ENCODE measurements at regions not wholly inside any gene's neighbourhood (a gene's known extent, or its start where the extent isn't known, plus 50 kb on each side); places are given as distances from the start of the nearest gene placed in this dataset.

DNA sequence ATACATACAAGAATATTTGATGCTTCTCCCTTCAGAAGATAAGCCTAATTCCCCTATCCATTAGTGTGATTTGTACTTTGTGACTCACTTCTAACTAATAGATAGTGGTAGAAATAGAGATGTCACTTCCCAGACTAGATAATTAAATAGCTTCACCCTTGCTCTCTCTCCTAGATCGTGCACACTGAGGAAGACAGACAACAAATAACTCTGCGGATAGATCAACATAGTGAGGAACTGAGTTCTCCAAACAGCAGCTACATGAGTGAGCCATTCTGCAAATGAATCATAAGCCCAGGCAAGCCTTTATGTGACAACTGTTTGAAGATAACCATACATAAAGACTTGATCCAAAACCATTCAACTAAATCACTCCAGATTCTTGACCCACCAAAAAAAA lies 1083.4 kb upstream of the C9orf72 start:
- H3K9me3 ChIP-seq (ENCODE audit: control insufficient read depth, low read length) = no peaks in the 10 kb centered on the region
- H3K27ac ChIP-seq (ENCODE audit: insufficient read depth, low read depth, low read length, poor library complexity, severe bottlenecking) = no peak overlapping the region
- H3K4me3 ChIP-seq (ENCODE audit: insufficient read depth, low read depth, low read length) = no peak overlapping the region
- 89 to 100% methylated on average over 2 of the region's 2 CpGs for WGBS, 2 experiments
- H3K4me1 ChIP-seq (ENCODE audit: control insufficient read depth, insufficient read depth, low read length) = no peaks in the 10 kb centered on the region
- no peaks in the 10 kb centered on the region for H3K27me3 ChIP-seq (ENCODE audit: control insufficient read depth, insufficient read depth, low read length, poor library complexity, severe bottlenecking)
- H3K36me3 ChIP-seq (ENCODE audit: control insufficient read depth, insufficient read depth, low read length) = no peaks in the 10 kb centered on the region

DNA sequence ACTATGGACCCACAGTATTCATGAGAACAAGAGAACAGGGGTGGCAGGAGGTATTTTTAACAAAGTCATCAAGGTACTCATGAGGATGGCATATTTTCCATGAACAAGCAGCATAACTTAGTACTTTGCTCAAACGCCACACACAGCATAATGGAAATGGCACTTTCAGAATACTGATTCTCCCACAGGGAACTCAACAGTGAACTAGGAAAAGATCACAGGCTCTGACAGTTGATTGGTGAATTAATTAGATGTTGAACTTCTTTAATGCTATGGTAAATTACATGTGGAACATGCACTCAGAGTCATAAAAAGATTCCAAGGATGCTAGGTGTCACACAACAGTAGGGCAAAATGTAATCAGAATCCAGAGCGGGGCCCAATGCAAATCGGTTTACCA lies 1088.6 kb upstream of the C9orf72 start:
- WGBS, 2 experiments = 91 to 95% methylated on average over 2 to 3 of the region's 3 CpGs
- no peak overlapping the region for H3K27ac ChIP-seq (ENCODE audit: insufficient read depth, low read depth, low read length, poor library complexity, severe bottlenecking)
- H3K27me3 ChIP-seq (ENCODE audit: control insufficient read depth, insufficient read depth, low read length, poor library complexity, severe bottlenecking) = no peaks in the 10 kb centered on the region
- H3K4me1 ChIP-seq (ENCODE audit: control insufficient read depth, insufficient read depth, low read length) = no peaks in the 10 kb centered on the region
- H3K36me3 ChIP-seq (ENCODE audit: control insufficient read depth, insufficient read depth, low read length) = no peaks in the 10 kb centered on the region
- H3K4me3 ChIP-seq (ENCODE audit: insufficient read depth, low read depth, low read length) = no peak overlapping the region
- no peaks in the 10 kb centered on the region for H3K9me3 ChIP-seq (ENCODE audit: control insufficient read depth, low read length)

DNA sequence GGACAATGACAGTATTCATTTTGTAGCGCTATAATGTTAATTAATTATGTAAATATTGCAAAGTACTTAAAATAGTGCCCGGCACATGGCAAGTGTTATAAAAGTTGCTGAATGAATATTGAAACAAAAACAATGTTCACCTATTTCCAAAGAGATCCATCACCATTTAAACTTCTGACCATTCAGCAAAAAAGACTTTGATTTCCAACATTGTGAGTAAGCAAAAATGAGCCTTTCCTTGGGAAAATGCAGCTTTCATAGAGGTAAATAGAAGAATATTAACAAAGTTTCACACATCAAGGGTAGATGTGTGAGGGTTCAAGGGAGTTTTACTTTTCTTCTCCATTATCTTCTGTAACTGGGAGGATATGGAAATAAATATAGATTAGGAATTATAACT lies 1089.4 kb upstream of the C9orf72 start:
- no peaks in the 10 kb centered on the region for H3K4me1 ChIP-seq (ENCODE audit: control insufficient read depth, insufficient read depth, low read length)
- H3K4me3 ChIP-seq (ENCODE audit: insufficient read depth, low read depth, low read length) = no peak overlapping the region
- WGBS, 2 experiments = no CpG with 5 or more reads among the region's 2 CpGs
- H3K36me3 ChIP-seq (ENCODE audit: control insufficient read depth, insufficient read depth, low read length) = no peaks in the 10 kb centered on the region
- no peaks in the 10 kb centered on the region for H3K27me3 ChIP-seq (ENCODE audit: control insufficient read depth, insufficient read depth, low read length, poor library complexity, severe bottlenecking)
- no peaks in the 10 kb centered on the region for H3K9me3 ChIP-seq (ENCODE audit: control insufficient read depth, low read length)
- H3K27ac ChIP-seq (ENCODE audit: insufficient read depth, low read depth, low read length, poor library complexity, severe bottlenecking) = no peak overlapping the region

DNA sequence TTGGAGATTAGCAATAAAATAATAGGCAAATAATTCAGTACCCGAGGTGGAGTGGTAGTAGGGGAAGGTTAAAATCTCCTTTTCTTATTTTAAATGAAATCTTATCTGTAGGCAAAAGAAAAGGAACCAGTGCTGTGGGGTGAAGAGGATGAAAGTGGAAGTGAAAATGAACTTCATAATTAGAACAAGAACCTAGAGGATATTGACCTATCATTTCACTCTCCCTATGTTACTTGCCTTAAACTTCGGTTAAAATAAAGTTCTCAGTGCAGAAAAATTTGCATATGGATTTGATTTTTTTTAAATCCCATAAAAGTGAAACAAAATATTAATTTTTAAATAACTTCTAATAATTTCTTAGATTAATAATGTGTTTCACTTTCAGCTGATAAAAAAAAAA lies 1094.9 kb upstream of the C9orf72 start:
- WGBS, 2 experiments = 100% methylated on average over 1 of the region's 2 CpGs; no CpG with 5 or more reads in 1 of the 2 experiments
- H3K4me1 ChIP-seq (ENCODE audit: control insufficient read depth, insufficient read depth, low read length) = no peaks in the 10 kb centered on the region
- H3K9me3 ChIP-seq (ENCODE audit: control insufficient read depth, low read length) = no peaks in the 10 kb centered on the region
- no peaks in the 10 kb centered on the region for H3K36me3 ChIP-seq (ENCODE audit: control insufficient read depth, insufficient read depth, low read length)
- H3K27me3 ChIP-seq (ENCODE audit: control insufficient read depth, insufficient read depth, low read length, poor library complexity, severe bottlenecking) = no peaks in the 10 kb centered on the region
- H3K4me3 ChIP-seq (ENCODE audit: insufficient read depth, low read depth, low read length) = no peak overlapping the region
- H3K27ac ChIP-seq (ENCODE audit: insufficient read depth, low read depth, low read length, poor library complexity, severe bottlenecking) = no peak overlapping the region

DNA sequence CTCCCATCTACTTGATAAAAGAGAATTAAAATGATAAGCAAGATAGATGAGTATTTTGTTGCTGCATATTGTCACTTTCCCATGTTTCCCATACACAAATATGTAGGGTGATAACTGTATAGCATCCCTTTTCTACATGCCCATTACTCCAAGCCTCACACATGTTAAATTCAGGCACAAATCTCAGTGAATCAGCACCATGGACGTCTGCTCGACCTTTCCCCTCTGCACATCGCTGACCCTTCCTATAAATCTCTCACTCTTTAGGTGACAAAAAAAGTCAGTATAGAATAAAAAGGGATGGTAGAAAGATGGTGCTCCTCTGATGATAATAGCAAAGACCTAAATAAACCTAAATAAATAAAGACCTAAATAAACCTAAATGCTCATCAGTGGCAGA lies 1097.7 kb upstream of the C9orf72 start:
- WGBS, 2 experiments = 75 to 86% methylated on average over 2 to 3 of the region's 3 CpGs
- Histone ChIP-seq H3K36me3 (ENCODE audit: control insufficient read depth, insufficient read depth, low read length) (no peaks in the 10 kb centered on the region), H3K27ac (ENCODE audit: insufficient read depth, low read depth, low read length, poor library complexity, severe bottlenecking) (no peak overlapping the region), H3K27me3 (ENCODE audit: control insufficient read depth, insufficient read depth, low read length, poor library complexity, severe bottlenecking) (no peaks in the 10 kb centered on the region), H3K9me3 (ENCODE audit: control insufficient read depth, low read length) (no peaks in the 10 kb centered on the region), H3K4me1 (ENCODE audit: control insufficient read depth, insufficient read depth, low read length) (no peaks in the 10 kb centered on the region), H3K4me3 (ENCODE audit: insufficient read depth, low read depth, low read length) (no peak overlapping the region)

DNA sequence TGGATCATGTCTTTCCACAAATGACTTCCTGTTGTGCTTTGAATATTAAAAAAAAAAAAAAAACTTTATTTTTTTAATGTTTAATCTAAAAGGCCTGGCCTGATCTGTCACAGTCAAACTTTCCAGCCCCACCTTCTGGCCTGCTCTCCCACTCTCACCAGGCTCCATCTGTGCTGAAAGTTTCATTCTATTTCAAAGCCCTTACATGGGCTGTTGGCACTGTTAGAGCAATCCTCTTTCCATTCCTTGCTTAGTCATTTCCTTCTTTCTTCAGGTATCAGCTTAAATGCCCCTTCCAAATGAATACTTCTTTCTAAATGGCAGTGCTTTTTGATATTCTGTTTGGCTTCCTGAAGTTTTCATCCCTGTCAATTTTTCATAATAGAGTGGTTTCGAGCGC lies 1104.8 kb upstream of the C9orf72 start:
- Histone ChIP-seq H3K27me3 (ENCODE audit: control insufficient read depth, insufficient read depth, low read length, poor library complexity, severe bottlenecking) (no peaks in the 10 kb centered on the region), H3K27ac (ENCODE audit: insufficient read depth, low read depth, low read length, poor library complexity, severe bottlenecking) (no peak overlapping the region), H3K4me3 (ENCODE audit: insufficient read depth, low read depth, low read length) (no peak overlapping the region), H3K36me3 (ENCODE audit: control insufficient read depth, insufficient read depth, low read length) (no peaks in the 10 kb centered on the region), H3K4me1 (ENCODE audit: control insufficient read depth, insufficient read depth, low read length) (no peaks in the 10 kb centered on the region), H3K9me3 (ENCODE audit: control insufficient read depth, low read length) (no peaks in the 10 kb centered on the region)
- 97 to 100% methylated on average over 2 of the region's 2 CpGs for WGBS, 2 experiments

DNA sequence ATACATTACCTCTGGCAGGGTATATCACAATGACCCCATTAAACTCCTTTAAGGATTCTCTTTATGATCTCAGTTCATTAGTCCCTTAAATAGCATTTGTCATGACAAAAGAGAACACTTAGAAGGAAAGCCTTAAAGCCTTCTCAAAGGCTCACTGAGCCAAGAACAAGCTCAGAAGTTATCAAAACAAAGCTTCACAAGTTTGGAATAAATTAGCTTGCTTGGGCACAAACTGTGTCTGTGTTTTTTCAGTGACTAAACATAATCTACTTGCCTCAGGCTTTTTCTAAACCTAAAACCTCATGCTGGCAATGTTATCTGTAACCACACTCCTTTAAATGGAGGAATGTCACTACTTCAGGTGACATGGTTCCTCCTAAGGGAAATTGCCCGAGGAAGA lies 1114.9 kb upstream of the C9orf72 start:
- Histone ChIP-seq H3K36me3 (ENCODE audit: control insufficient read depth, insufficient read depth, low read length) (no peaks in the 10 kb centered on the region), H3K4me1 (ENCODE audit: control insufficient read depth, insufficient read depth, low read length) (no peaks in the 10 kb centered on the region), H3K4me3 (ENCODE audit: insufficient read depth, low read depth, low read length) (no peak overlapping the region), H3K27me3 (ENCODE audit: control insufficient read depth, insufficient read depth, low read length, poor library complexity, severe bottlenecking) (no peaks in the 10 kb centered on the region), H3K27ac (ENCODE audit: insufficient read depth, low read depth, low read length, poor library complexity, severe bottlenecking) (peak overlapping the region; percentile 20), H3K9me3 (ENCODE audit: control insufficient read depth, low read length) (no peaks in the 10 kb centered on the region)
- 33 to 37% methylated on average over 1 of the region's 1 CpG for WGBS, 2 experiments

DNA sequence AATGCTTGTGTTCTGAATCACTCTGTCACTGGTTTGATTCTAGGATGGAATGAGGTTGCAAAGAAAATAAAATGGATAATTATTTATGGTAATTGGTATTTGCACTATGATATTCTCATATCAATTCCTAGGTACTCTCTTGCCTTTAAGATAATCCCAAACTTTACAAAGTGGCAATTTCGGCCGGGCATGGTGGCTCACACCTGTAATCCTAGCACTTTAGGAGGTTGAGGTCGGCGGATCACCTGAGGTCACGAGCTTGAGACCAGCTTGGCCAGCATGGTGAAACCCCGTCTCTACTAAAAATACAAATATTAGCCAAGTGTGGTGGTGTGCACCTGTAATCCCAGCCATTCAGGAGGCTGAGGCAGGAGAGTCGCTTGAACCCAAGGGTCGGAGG lies 1118.7 kb upstream of the C9orf72 start:
- no peaks in the 10 kb centered on the region for H3K27me3 ChIP-seq (ENCODE audit: control insufficient read depth, insufficient read depth, low read length, poor library complexity, severe bottlenecking)
- 81 to 89% methylated on average over 8 of the region's 8 CpGs for WGBS, 2 experiments
- no peak overlapping the region for H3K27ac ChIP-seq (ENCODE audit: insufficient read depth, low read depth, low read length, poor library complexity, severe bottlenecking)
- H3K4me1 ChIP-seq (ENCODE audit: control insufficient read depth, insufficient read depth, low read length) = no peaks in the 10 kb centered on the region
- H3K4me3 ChIP-seq (ENCODE audit: insufficient read depth, low read depth, low read length) = no peak overlapping the region
- no peaks in the 10 kb centered on the region for H3K36me3 ChIP-seq (ENCODE audit: control insufficient read depth, insufficient read depth, low read length)
- no peaks in the 10 kb centered on the region for H3K9me3 ChIP-seq (ENCODE audit: control insufficient read depth, low read length)

DNA sequence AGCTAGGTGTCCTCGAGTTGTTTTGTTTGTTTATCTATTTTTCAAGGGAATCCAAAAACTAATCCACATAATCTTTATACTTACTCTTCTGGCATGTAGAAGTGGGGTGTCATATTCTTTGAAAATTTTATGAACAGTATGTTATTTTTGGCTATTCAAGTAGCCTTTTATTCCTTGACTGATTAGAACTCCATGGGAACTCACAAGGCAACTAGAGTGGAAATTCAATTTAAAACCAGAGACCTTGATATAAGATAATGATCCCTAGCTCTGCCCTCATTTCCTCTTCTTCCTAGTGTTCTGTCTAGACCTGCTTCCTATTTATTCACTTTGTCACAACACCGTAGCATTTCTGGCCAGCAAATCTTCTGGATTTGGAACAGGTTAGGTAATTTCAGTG lies 1123.7 kb upstream of the C9orf72 start:
- no peak overlapping the region for H3K4me3 ChIP-seq (ENCODE audit: insufficient read depth, low read depth, low read length)
- no peaks in the 10 kb centered on the region for H3K27me3 ChIP-seq (ENCODE audit: control insufficient read depth, insufficient read depth, low read length, poor library complexity, severe bottlenecking)
- H3K4me1 ChIP-seq (ENCODE audit: control insufficient read depth, insufficient read depth, low read length) = no peaks in the 10 kb centered on the region
- H3K27ac ChIP-seq (ENCODE audit: insufficient read depth, low read depth, low read length, poor library complexity, severe bottlenecking) = no peak overlapping the region
- H3K9me3 ChIP-seq (ENCODE audit: control insufficient read depth, low read length) = no peaks in the 10 kb centered on the region
- 100% methylated on average over 1 of the region's 2 CpGs; no CpG with 5 or more reads in 1 of the 2 experiments for WGBS, 2 experiments
- no peaks in the 10 kb centered on the region for H3K36me3 ChIP-seq (ENCODE audit: control insufficient read depth, insufficient read depth, low read length)

DNA sequence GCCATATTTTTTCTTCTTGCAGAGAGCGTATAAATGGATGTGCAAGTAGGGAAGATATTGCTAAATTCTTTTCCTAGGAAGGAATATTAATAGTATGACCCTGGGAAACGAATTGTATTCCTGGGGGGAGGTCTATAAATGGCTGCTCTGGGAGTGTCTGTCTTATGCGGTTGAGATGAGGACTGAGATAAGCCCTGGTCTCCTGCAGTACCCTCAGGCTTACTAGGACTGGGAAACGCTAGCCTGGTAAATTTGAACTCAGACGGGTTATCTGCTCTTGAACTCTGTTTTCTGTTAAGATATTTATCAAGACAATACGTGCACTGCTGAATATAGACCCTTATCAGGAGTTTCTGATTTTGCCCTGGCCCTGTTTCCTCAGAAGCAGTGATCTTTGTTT lies 1126.4 kb upstream of the C9orf72 start:
- H3K27me3 ChIP-seq (ENCODE audit: control insufficient read depth, insufficient read depth, low read length, poor library complexity, severe bottlenecking) = no peaks in the 10 kb centered on the region
- no peaks in the 10 kb centered on the region for H3K4me1 ChIP-seq (ENCODE audit: control insufficient read depth, insufficient read depth, low read length)
- H3K27ac ChIP-seq (ENCODE audit: insufficient read depth, low read depth, low read length, poor library complexity, severe bottlenecking) = no peak overlapping the region
- WGBS, 2 experiments = 93% methylated on average over 6 of the region's 6 CpGs
- no peaks in the 10 kb centered on the region for H3K36me3 ChIP-seq (ENCODE audit: control insufficient read depth, insufficient read depth, low read length)
- H3K9me3 ChIP-seq (ENCODE audit: control insufficient read depth, low read length) = no peaks in the 10 kb centered on the region
- no peak overlapping the region for H3K4me3 ChIP-seq (ENCODE audit: insufficient read depth, low read depth, low read length)

DNA sequence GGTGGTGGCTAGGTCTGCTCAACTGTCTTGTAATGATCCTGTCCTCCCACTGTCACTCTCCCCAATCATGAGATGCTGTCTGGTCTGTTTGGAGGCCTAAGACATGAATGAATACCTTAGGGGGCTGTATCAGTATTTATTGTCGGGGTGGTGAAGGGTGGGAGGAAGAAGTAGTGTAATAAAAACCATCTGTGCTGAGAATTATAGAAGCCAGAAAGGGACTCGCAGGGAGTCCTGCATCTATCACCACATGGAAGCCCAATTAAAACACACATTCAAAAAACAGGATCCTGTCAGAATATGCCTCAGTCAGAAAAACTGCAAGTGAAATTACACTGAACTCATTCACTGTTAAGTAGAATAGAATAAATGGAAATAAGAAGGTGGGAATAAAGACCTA lies 1134.3 kb upstream of the C9orf72 start:
- Histone ChIP-seq H3K27me3 (ENCODE audit: control insufficient read depth, insufficient read depth, low read length, poor library complexity, severe bottlenecking) (no peaks in the 10 kb centered on the region), H3K4me1 (ENCODE audit: control insufficient read depth, insufficient read depth, low read length) (no peaks in the 10 kb centered on the region), H3K4me3 (ENCODE audit: insufficient read depth, low read depth, low read length) (no peak overlapping the region), H3K9me3 (ENCODE audit: control insufficient read depth, low read length) (no peaks in the 10 kb centered on the region), H3K36me3 (ENCODE audit: control insufficient read depth, insufficient read depth, low read length) (no peaks in the 10 kb centered on the region), H3K27ac (ENCODE audit: insufficient read depth, low read depth, low read length, poor library complexity, severe bottlenecking) (no peak overlapping the region)
- 83 to 89% methylated on average over 2 of the region's 2 CpGs for WGBS, 2 experiments

Data from ectodermal cell (in vitro differentiated cells).